Mesendoderm (in vitro differentiated cells): ENCODE measurements at regions not wholly inside any gene's neighbourhood (a gene's known extent, or its start where the extent isn't known, plus 50 kb on each side); places are given as distances from the start of the nearest gene placed in this dataset.

ENCODE experiments used
- DNase-seq: peaks from one replicate; pipeline ENCODE4 v3.0.0; 2013
- H2AK5ac ChIP-seq: 2 replicates; pipeline ENCODE4 v1.6.1; 2013; ENCODE audit warnings: low read length, inconsistent platforms
- H2BK120ac ChIP-seq: 2 replicates; pipeline ENCODE4 v1.6.1; 2013; ENCODE audit warnings: low read depth, mild to moderate bottlenecking, low read length, moderate library complexity, mixed read lengths
- H2BK15ac ChIP-seq: replicated peaks from 2 replicates; pipeline ENCODE4 v1.6.1; 2013; ENCODE audit warnings: low read depth, mild to moderate bottlenecking, moderate library complexity
- H2BK5ac ChIP-seq: 2 replicates; pipeline ENCODE4 v1.6.1; 2013; ENCODE audit warnings: low read length, inconsistent platforms
- H3K18ac ChIP-seq: 2 replicates; pipeline ENCODE4 v1.6.1; 2013; ENCODE audit warnings: mild to moderate bottlenecking, low read length, mixed read lengths
- H3K23ac ChIP-seq: one replicate; pipeline ENCODE4 v1.6.1; 2013; ENCODE audit warnings: low read length
- H3K27ac ChIP-seq: 2 replicates; pipeline ENCODE4 v1.5.1; 2013; ENCODE audit warnings: low read depth, mild to moderate bottlenecking, inconsistent platforms, low read length, moderate library complexity
- H3K27me3 ChIP-seq: 2 replicates; pipeline ENCODE4 v1.6.1; 2013; ENCODE audit warnings: low read length, control low read depth, mild to moderate bottlenecking, inconsistent platforms; ENCODE audit not compliant: insufficient read depth, poor library complexity
- H3K36me3 ChIP-seq: 2 replicates; pipeline ENCODE4 v1.6.1; 2013; ENCODE audit warnings: low read length, inconsistent platforms; ENCODE audit not compliant: control insufficient read depth, insufficient read depth
- H3K4ac ChIP-seq: one replicate; pipeline ENCODE4 v1.6.1; 2013; ENCODE audit warnings: low read depth, mild to moderate bottlenecking, low read length, moderate library complexity
- H3K4me1 ChIP-seq: 2 replicates; pipeline ENCODE4 v1.6.1; 2013; ENCODE audit warnings: low read depth, low read length, inconsistent platforms; ENCODE audit not compliant: control insufficient read depth
- H3K4me2 ChIP-seq: 2 replicates; pipeline ENCODE4 v1.6.1; 2013; ENCODE audit warnings: low read length
- H3K4me3 ChIP-seq: 2 replicates; pipeline ENCODE4 v1.5.1; 2013; ENCODE audit warnings: mild to moderate bottlenecking, low read length
- H3K56ac ChIP-seq: one replicate; pipeline ENCODE4 v1.6.1; 2013; ENCODE audit warnings: low read length
- H3K79me1 ChIP-seq: 2 replicates; pipeline ENCODE4 v1.6.1; 2013; ENCODE audit warnings: low read length, inconsistent platforms
- H3K79me2 ChIP-seq: 2 replicates; pipeline ENCODE4 v1.6.1; 2013; ENCODE audit warnings: mild to moderate bottlenecking, low read length; ENCODE audit not compliant: control insufficient read depth, insufficient read depth
- H3K9ac ChIP-seq: 2 replicates; pipeline ENCODE4 v1.6.1; 2013; ENCODE audit warnings: low read length, inconsistent platforms
- H4K5ac ChIP-seq: one replicate; pipeline ENCODE4 v1.6.1; 2013; ENCODE audit warnings: low read length
- H4K8ac ChIP-seq: one replicate; pipeline ENCODE4 v1.6.1; 2013; ENCODE audit warnings: low read depth, mild to moderate bottlenecking, control low read depth, low read length, moderate library complexity
- WGBS: extraction: QIAGEN DNeasy Blood & Tissue Kit; methylation state at CpG from one replicate; pipeline ENCODE4 v1.1.7; 2013; ENCODE audit warnings: low lambda C conversion rate, missing lambda C conversion rate; ENCODE audit not compliant: insufficient coverage; ENCODE audit errors: extremely low coverage; 5-methylcytosine and 5-hydroxymethylcytosine counted together

DNA sequence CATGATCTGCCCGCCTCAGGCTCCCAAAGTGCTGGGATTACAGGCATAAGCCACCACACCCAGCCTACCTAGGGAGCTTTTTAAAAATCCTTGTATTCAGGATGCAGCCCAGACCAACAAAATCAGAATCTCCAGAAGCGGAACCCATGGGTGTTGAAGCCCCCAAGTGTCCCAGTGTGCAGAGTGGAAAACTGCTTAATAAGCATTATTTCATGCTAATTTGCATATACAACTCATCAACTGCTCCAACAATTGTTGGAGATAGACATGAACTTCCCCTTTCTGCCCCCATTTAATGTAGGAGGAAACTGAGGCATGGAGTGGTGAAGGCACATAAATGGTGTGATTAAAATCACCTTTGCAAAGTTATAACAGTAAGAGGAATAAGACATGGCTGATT lies 84.3 kb upstream of the C16orf82 start:
- no peak overlapping the region for H3K4me3 ChIP-seq
- no peak overlapping the region for H2BK5ac ChIP-seq
- no CpG with 5 or more reads among the region's 2 CpGs for WGBS
- H3K56ac ChIP-seq: no peak overlapping the region
- H3K9ac ChIP-seq: no peak overlapping the region
- H4K5ac ChIP-seq: no peak overlapping the region
- H2AK5ac ChIP-seq: no peak overlapping the region
- H3K27me3 ChIP-seq: no peaks in the 10 kb centered on the region
- no peak overlapping the region for H2BK120ac ChIP-seq
- H3K4me2 ChIP-seq: no peak overlapping the region
- no peak overlapping the region for H3K18ac ChIP-seq
- H3K79me2 ChIP-seq: no peaks in the 10 kb centered on the region
- no peaks in the 10 kb centered on the region for H3K79me1 ChIP-seq
- H3K27ac ChIP-seq: no peak overlapping the region
- H2BK15ac ChIP-seq: no peak overlapping the region
- no peaks in the 10 kb centered on the region for H3K4me1 ChIP-seq
- H3K4ac ChIP-seq: no peak overlapping the region
- no peak overlapping the region for H4K8ac ChIP-seq
- DNase-seq: no peak
- no peaks in the 10 kb centered on the region for H3K36me3 ChIP-seq
- H3K23ac ChIP-seq: no peak overlapping the region

- no peak overlapping the region for H3K4me2 ChIP-seq
- H3K4me3 ChIP-seq: no peak overlapping the region
- WGBS: no CpG with 5 or more reads among the region's 2 CpGs
- H3K23ac ChIP-seq: no peak overlapping the region
- no peak overlapping the region for H4K5ac ChIP-seq
- H2BK120ac ChIP-seq: no peak overlapping the region
- no peak overlapping the region for H3K18ac ChIP-seq
- no peak for DNase-seq
- no peak overlapping the region for H3K27ac ChIP-seq
- no peak overlapping the region for H4K8ac ChIP-seq
- H3K4ac ChIP-seq: no peak overlapping the region
- H3K79me1 ChIP-seq: no peaks in the 10 kb centered on the region
- H2BK15ac ChIP-seq: no peak overlapping the region
- no peak overlapping the region for H2AK5ac ChIP-seq
- no peaks in the 10 kb centered on the region for H3K79me2 ChIP-seq
- no peak overlapping the region for H3K9ac ChIP-seq
- no peaks in the 10 kb centered on the region for H3K27me3 ChIP-seq
- no peak overlapping the region for H2BK5ac ChIP-seq
- H3K56ac ChIP-seq: no peak overlapping the region
- no peaks in the 10 kb centered on the region for H3K4me1 ChIP-seq
- H3K36me3 ChIP-seq: no peaks in the 10 kb centered on the region
These were observed 83.3 kb upstream of the C16orf82 start for GRCh38 chr16:26983426-26983825.

GRCh38 chr16:26985100-26986065 lies 81.3 kb upstream of the C16orf82 start:
- H4K8ac ChIP-seq: no peak overlapping the region
- no peaks in the 10 kb centered on the region for H3K79me2 ChIP-seq
- no peaks in the 10 kb centered on the region for H3K36me3 ChIP-seq
- no peak overlapping the region for H3K27ac ChIP-seq
- H3K4me2 ChIP-seq: no peak overlapping the region
- no peak overlapping the region for H3K18ac ChIP-seq
- no peak overlapping the region for H3K23ac ChIP-seq
- H2AK5ac ChIP-seq: no peak overlapping the region
- no peak overlapping the region for H2BK5ac ChIP-seq
- H3K4ac ChIP-seq: no peak overlapping the region
- no peak overlapping the region for H3K56ac ChIP-seq
- H4K5ac ChIP-seq: no peak overlapping the region
- H2BK120ac ChIP-seq: no peak overlapping the region
- H3K27me3 ChIP-seq: no peaks in the 10 kb centered on the region
- H2BK15ac ChIP-seq: no peak overlapping the region
- no peak overlapping the region for H3K9ac ChIP-seq
- H3K4me1 ChIP-seq: no peaks in the 10 kb centered on the region
- H3K79me1 ChIP-seq: no peaks in the 10 kb centered on the region
- DNase-seq: peak; percentile 15
- no peak overlapping the region for H3K4me3 ChIP-seq
- whole genome bisulfite sequencing: no CpG with 5 or more reads among the region's 17 CpGs

DNA sequence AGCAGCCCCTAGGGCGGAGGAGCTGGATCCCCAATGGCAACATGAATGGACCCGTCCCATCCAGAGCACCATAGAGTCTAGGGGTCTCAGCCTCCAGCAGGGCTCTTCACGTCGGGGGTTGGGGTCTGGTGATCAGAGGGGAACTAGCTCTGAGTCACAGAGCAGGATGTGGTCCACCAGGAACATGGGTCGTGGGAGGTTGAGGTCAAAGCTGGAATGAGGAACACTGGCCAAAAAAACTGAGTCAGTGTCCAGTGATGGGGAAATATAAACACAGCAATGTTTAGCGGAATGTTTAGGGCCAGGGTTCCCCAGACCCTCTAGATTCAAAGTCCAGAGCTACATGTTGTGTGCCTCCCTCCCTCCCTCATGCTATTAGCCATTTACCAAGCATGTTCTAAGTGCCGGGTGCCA lies 79.1 kb upstream of the C16orf82 start:
- no peak overlapping the region for H3K9ac ChIP-seq
- H2BK15ac ChIP-seq: no peak overlapping the region
- no peak overlapping the region for H2AK5ac ChIP-seq
- no peaks in the 10 kb centered on the region for H3K27me3 ChIP-seq
- H3K79me1 ChIP-seq: no peaks in the 10 kb centered on the region
- no peaks in the 10 kb centered on the region for H3K4me1 ChIP-seq
- H3K79me2 ChIP-seq: no peaks in the 10 kb centered on the region
- no peak overlapping the region for H2BK120ac ChIP-seq
- H3K56ac ChIP-seq: no peak overlapping the region
- no peaks in the 10 kb centered on the region for H3K36me3 ChIP-seq
- no peak overlapping the region for H3K4ac ChIP-seq
- no peak overlapping the region for H2BK5ac ChIP-seq
- H3K23ac ChIP-seq: no peak overlapping the region
- no peak overlapping the region for H3K4me3 ChIP-seq
- H3K27ac ChIP-seq: no peak overlapping the region
- no peak overlapping the region for H4K8ac ChIP-seq
- H4K5ac ChIP-seq: no peak overlapping the region
- WGBS: no CpG with 5 or more reads among the region's 7 CpGs
- H3K4me2 ChIP-seq: no peak overlapping the region
- DNase-seq: no peak
- no peak overlapping the region for H3K18ac ChIP-seq

GRCh38 chr16:26988186-26988585 lies 78.5 kb upstream of the C16orf82 start:
- H2BK5ac ChIP-seq: no peak overlapping the region

More at GRCh38 chr16:26988186-26988585, 78.5 kb upstream of the C16orf82 start:
- H3K36me3 ChIP-seq: no peaks in the 10 kb centered on the region
- no peak overlapping the region for H4K8ac ChIP-seq
- no peak overlapping the region for H3K4ac ChIP-seq
- H3K9ac ChIP-seq: no peak overlapping the region
- H3K4me3 ChIP-seq: no peak overlapping the region
- no peak for DNase-seq
- H3K79me1 ChIP-seq: no peaks in the 10 kb centered on the region
- H3K27me3 ChIP-seq: no peaks in the 10 kb centered on the region
- no peak overlapping the region for H3K56ac ChIP-seq
- no peak overlapping the region for H2AK5ac ChIP-seq
- H3K4me1 ChIP-seq: no peaks in the 10 kb centered on the region
- H2BK120ac ChIP-seq: no peak overlapping the region
- H4K5ac ChIP-seq: no peak overlapping the region
- no peak overlapping the region for H2BK15ac ChIP-seq
- no peak overlapping the region for H3K27ac ChIP-seq
- WGBS: no CpG with 5 or more reads among the region's 5 CpGs
- no peaks in the 10 kb centered on the region for H3K79me2 ChIP-seq
- no peak overlapping the region for H3K4me2 ChIP-seq
- H3K18ac ChIP-seq: no peak overlapping the region
- no peak overlapping the region for H3K23ac ChIP-seq
